HUES48 (cell line): ENCODE measurements at regions not wholly inside any gene's neighbourhood (a gene's known extent, or its start where the extent isn't known, plus 50 kb on each side); places are given as distances from the start of the nearest gene placed in this dataset.

Source experiments
- H3K27ac ChIP-seq: one replicate; pipeline ENCODE4 v1.7.0; 2013; ENCODE audit warnings: low read depth, low read length, inconsistent platforms
- H3K27me3 ChIP-seq: 2 replicates; pipeline ENCODE4 v1.6.1; 2013; ENCODE audit warnings: mild to moderate bottlenecking, low read length; ENCODE audit not compliant: control insufficient read depth, insufficient read depth
- H3K36me3 ChIP-seq: 2 replicates; pipeline ENCODE4 v1.6.1; 2013; ENCODE audit warnings: low read length; ENCODE audit not compliant: control insufficient read depth, insufficient read depth
- H3K4me1 ChIP-seq: 2 replicates; pipeline ENCODE4 v1.6.1; 2013; ENCODE audit warnings: mild to moderate bottlenecking, low read length; ENCODE audit not compliant: control insufficient read depth, insufficient read depth
- H3K4me3 ChIP-seq: 2 replicates; pipeline ENCODE4 v1.5.1; 2013; ENCODE audit warnings: mild to moderate bottlenecking, low read depth, low read length
- H3K9ac ChIP-seq: 2 replicates; pipeline ENCODE4 v1.6.1; 2013; ENCODE audit warnings: mild to moderate bottlenecking, low read depth, low read length, moderate library complexity
- H3K9me3 ChIP-seq: 2 replicates; pipeline ENCODE4 v1.6.1; 2013; ENCODE audit warnings: low read length; ENCODE audit not compliant: control insufficient read depth, insufficient read depth

DNA sequence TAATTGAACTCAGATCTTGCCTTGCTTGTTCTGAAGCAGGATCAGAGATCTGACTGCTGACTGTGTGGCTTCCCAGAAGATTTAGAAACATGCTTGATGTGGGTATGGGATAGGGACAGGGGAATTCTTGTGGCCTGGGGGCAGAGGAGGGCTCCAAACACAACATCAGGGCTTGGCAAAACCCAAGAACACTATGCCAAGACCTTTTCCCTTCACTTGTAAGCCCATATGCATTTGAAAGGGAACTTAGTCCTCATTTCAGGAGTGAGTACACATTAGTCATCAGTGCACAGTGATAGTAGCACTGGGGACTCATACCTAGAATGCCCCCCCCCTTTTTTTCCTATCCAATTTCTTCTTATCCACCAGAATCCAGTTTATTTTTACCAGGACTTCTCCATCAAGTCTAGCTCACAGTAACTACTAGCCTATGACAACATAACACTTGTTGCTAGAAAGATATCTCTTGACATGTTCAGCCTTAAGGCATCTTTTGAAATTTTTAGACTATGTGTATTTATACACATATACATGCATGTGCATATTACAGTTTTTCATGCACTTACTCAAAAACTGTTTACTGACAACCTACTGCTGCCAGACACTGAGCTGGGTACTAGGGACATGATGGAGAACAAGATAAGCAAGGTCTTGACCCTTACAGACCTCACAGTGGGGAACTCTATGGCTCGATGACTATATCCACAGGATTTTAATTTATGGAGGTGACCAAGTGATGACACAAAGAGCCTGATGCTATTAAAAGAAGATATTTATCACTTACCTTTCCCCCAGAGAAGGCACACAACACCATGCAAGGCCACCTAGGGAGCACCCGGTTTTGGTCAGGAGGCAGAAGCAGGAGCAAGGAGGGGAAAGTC, 158.3 kb upstream of the MAP3K1 start:
- Histone ChIP-seq H3K27ac (no peak overlapping the region), H3K4me1 (no peaks in the 10 kb centered on the region), H3K9ac (no peak overlapping the region), H3K4me3 (no peak overlapping the region), H3K27me3 (no peaks in the 10 kb centered on the region), H3K9me3 (no peaks in the 10 kb centered on the region), H3K36me3 (no peaks in the 10 kb centered on the region)

DNA sequence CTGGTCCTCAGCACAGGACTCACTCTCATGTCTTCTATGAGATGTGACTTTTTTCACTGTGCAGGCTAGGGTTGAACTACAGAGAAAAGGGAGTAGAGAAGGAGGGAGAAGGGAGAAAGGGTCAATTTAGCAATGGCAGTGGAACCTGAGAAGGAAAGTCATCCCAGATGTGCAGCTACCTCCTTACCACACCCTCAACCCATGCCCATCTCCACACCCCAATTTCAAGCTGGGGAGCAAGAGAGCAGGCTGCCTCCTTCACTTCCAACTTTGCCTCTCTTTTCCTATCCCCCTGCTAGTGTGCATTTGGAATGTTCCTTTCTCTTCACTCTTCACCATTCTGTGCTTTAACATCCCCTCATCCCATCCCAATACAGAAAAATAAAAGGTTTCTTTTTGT, 163.5 kb upstream of the MAP3K1 start:
- Histone ChIP-seq H3K4me3 (no peak overlapping the region), H3K27me3 (no peaks in the 10 kb centered on the region), H3K27ac (no peak overlapping the region), H3K9me3 (no peaks in the 10 kb centered on the region), H3K9ac (no peak overlapping the region), H3K36me3 (no peaks in the 10 kb centered on the region), H3K4me1 (peaks cover 7% of the 10 kb centered on the region)

DNA sequence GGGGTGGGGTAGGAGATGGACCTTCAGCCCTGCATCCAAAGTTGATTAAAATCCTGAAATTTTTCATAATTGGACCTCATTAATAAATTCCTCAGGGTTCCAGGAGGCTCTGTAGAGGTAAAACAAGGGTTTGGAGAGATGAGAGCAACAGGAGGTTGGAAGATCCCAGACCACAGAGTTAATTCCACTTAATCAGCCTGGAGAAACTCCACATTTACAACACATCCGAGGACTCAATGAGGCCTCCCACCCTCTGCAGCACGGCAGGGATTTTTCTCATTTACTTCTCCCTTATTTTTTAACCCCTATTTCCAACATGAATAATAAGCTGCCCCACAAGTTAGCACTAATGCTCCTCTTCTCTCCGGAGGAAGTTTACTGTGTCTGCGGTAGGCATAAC, 165.0 kb upstream of the MAP3K1 start:
- H3K27ac ChIP-seq = no peak overlapping the region
- no peaks in the 10 kb centered on the region for H3K9me3 ChIP-seq
- H3K36me3 ChIP-seq = no peaks in the 10 kb centered on the region
- H3K4me3 ChIP-seq = no peak overlapping the region
- H3K9ac ChIP-seq = no peak overlapping the region
- H3K27me3 ChIP-seq = no peaks in the 10 kb centered on the region
- H3K4me1 ChIP-seq = peaks cover 10% of the 10 kb centered on the region

DNA sequence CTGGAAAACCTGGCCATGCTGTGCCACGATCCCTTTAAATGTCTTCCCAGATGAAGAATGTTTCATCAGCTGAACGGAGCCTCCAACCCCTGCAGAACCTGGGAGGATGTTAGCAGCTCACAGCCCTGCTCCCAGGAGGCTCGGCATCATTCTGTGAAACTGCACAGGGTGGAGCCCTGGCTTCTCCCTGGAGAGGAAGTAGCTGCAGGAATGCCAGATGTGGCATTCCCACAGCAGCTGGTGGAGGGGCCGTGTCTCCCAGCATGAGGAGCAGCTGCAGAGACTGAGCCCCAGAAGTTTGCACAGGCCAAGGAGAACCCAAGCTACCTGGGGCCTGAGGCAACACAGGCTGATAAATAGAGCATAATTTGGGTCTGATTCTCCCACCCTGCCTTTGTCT, 165.8 kb upstream of the MAP3K1 start:
- H3K9ac ChIP-seq = no peak overlapping the region
- no peak overlapping the region for H3K27ac ChIP-seq
- no peaks in the 10 kb centered on the region for H3K9me3 ChIP-seq
- peaks cover 10% of the 10 kb centered on the region for H3K4me1 ChIP-seq
- no peak overlapping the region for H3K4me3 ChIP-seq
- H3K27me3 ChIP-seq = no peaks in the 10 kb centered on the region
- no peaks in the 10 kb centered on the region for H3K36me3 ChIP-seq

DNA sequence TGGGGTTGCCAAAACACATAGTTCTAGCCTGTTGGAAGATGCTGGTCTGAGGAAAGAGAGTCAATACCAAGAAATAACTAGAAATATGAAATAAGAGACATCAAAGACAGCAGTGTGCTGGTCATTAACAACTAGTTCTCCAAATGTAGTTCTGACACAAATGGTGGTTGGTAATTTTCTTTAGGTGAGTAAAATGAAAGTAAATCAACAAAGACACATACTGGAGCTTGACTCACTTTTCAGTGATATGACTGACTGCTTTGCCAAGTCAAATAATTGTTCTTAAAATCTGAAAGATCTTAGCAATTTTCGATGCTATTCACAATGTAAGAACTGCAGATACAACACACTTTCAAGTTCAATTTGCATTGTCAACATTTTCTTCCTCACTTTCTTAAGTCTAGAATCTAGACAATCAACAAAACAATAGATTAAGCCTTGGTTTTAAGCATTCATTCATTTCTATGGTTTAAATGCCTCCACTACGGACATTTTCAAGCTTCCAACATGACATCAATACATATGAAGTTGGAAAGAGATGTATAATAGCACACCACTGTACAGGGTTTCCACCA, 166.8 kb upstream of the MAP3K1 start:
- no peak overlapping the region for H3K27ac ChIP-seq

DNA sequence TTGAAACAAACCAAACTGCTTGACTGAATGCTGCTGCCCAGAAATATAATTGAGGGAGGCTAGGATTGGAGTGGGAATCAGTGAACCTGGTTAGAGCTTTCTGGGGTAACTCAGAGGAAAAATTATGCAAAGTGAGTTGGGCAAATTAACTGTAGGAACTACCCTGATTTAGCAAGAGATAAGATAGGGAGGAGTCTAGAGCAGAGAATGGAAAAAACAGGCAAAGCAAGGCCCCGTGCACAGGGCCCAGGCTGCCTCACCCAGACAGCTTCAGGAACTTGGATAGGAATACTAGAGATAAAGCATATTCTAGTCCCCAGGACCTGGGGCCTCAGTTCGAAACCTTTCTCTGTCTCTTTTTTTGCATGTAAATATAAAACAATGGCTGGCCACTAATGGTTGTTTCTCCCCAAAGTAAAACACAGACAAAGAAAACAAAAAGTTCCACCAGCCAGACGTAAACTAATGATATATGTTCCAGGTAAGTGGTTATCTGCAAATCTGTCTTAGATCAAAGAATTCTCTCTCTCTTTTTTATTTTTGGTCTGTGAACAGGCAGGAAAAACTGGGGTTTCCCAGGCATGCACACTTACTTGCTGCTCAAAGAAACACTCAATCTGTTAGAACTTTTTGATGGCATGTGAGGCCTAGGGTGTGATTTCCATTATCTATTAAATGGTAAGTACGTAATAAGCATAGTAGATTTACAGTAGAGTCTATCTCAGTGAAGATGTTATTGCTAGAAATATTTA, 168.1 kb upstream of the MAP3K1 start:
- H3K4me1 ChIP-seq = peaks cover 10% of the 10 kb centered on the region
- no peaks in the 10 kb centered on the region for H3K9me3 ChIP-seq
- no peaks in the 10 kb centered on the region for H3K27me3 ChIP-seq
- no peak overlapping the region for H3K9ac ChIP-seq
- no peak overlapping the region for H3K27ac ChIP-seq
- no peak overlapping the region for H3K4me3 ChIP-seq
- no peaks in the 10 kb centered on the region for H3K36me3 ChIP-seq

More for the DNA sequence above, 166.8 kb upstream of the MAP3K1 start:
- no peak overlapping the region for H3K4me3 ChIP-seq
- H3K36me3 ChIP-seq = no peaks in the 10 kb centered on the region
- H3K4me1 ChIP-seq = peaks cover 10% of the 10 kb centered on the region
- no peak overlapping the region for H3K9ac ChIP-seq
- H3K27me3 ChIP-seq = no peaks in the 10 kb centered on the region
- no peaks in the 10 kb centered on the region for H3K9me3 ChIP-seq

DNA sequence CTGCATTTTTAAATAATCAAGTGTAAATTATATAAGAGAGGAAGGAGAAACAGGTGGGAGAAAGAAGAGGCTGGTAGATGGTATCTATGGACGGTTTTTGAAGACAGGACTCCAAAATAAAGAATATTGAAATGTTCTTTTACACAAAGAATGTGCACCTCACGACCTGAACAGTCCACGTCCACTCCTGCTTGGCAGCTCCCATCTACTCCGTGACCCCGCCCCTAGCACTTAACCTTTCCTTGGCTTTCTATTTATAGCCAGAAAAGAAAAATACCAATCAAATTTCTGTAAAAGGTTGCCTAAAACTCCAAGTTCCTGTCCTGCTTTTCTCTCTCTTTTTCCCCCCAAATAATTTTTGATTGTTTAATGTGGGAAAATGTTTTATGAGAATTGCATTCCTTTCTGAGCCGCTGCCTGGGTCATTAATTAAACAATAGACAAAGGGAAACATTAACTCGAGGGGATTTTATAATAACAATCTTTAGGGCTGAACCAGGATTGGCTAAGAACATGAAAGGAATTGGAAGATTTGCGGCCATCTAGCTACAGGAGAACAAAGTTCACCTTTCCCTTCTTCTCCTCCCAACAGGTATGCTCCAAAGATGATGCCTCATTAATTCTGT, 173.6 kb upstream of the MAP3K1 start:
- no peaks in the 10 kb centered on the region for H3K9me3 ChIP-seq
- no peaks in the 10 kb centered on the region for H3K36me3 ChIP-seq
- H3K4me3 ChIP-seq = no peak overlapping the region
- no peak overlapping the region for H3K9ac ChIP-seq
- no peaks in the 10 kb centered on the region for H3K27me3 ChIP-seq
- H3K27ac ChIP-seq = no peak overlapping the region
- H3K4me1 ChIP-seq = peaks cover 27% of the 10 kb centered on the region

DNA sequence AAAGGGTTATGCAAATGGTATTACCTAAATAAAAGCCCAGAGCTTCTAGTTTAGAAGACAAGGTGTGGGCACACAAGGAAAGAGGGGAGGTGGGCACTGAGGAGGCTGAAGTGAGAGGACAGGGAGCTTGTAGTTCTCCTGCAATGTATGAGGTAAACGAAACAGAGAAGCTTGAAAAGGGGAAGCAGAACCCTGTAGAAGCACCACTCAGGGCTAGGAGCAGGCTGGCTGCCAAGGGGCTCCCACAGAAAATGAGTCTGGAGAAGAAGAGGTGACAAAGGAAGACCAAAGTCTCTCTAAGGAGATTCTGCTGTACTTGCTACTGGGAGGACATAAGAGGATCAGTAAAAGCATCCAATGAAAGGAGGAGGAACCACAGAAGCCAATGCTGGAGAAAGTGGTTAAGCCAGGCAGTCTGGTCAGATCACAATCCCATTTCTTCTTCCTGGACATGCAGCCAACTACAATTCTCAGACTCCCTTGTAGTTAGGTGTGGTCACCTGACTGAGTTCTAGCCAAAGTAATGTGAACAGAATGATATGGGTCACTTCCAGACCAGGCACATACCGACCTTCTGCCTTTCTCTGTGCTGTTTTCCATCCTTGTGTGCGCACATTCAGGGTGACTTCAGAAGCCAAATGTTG, 174.5 kb upstream of the MAP3K1 start:
- no peaks in the 10 kb centered on the region for H3K9me3 ChIP-seq
- no peak overlapping the region for H3K27ac ChIP-seq
- no peaks in the 10 kb centered on the region for H3K36me3 ChIP-seq
- peaks cover 28% of the 10 kb centered on the region for H3K4me1 ChIP-seq
- H3K27me3 ChIP-seq = no peaks in the 10 kb centered on the region
- no peak overlapping the region for H3K4me3 ChIP-seq
- no peak overlapping the region for H3K9ac ChIP-seq

DNA sequence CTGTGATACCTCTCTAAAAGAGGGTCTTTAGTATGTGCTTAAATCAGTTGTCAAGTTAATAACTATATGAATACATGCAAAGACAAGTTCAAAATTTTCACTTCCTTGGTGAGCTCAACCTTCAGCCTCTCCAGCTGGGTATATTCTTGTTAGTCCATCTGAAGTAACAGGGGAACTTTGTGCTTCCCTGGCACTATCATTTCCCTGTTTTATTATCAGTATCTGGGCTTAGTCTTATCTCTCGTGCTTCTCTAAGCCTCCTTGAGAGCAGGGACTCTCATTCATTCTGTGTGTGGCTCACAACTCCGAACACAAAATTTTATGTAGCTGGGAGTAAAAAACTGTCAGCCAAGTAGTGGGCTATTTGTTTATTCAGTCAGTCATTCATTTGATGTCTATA, 175.9 kb upstream of the MAP3K1 start:
- Histone ChIP-seq H3K9me3 (no peaks in the 10 kb centered on the region), H3K36me3 (no peaks in the 10 kb centered on the region), H3K4me3 (no peak overlapping the region), H3K9ac (no peak overlapping the region), H3K27me3 (no peaks in the 10 kb centered on the region), H3K4me1 (peaks cover 28% of the 10 kb centered on the region), H3K27ac (no peak overlapping the region)

DNA sequence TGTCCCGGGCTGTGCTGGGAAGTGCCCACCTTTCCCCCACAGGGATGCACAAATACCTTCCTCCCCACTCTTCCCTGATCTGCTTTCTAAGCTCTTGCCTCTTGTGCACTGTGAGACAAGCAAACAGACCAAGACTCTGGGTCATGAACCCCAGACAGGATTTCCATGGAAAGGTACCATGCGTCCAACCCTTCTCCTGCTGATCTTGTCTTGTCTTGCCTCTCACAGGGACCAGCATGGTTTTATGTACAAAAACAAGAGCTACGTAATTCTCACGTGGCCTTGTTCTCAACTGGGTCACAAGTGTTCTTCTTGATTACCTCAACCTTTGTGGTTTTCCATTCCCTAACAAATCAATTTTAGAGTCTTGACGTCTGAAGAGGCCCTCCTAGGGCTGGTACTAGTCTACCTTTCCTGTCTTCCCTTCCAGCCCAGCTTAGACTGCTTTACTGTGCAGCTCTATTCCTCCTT, 176.5 kb upstream of the MAP3K1 start:
- no peak overlapping the region for H3K9ac ChIP-seq
- H3K36me3 ChIP-seq = no peaks in the 10 kb centered on the region
- peak overlapping the region; percentile 0 for H3K27ac ChIP-seq
- no peaks in the 10 kb centered on the region for H3K9me3 ChIP-seq
- H3K27me3 ChIP-seq = no peaks in the 10 kb centered on the region
- peaks cover 28% of the 10 kb centered on the region for H3K4me1 ChIP-seq
- H3K4me3 ChIP-seq = no peak overlapping the region
